ENCODE measurements at regions not wholly inside any gene's neighbourhood (a gene's known extent, or its start where the extent isn't known, plus 50 kb on each side); places are given as distances from the start of the nearest gene placed in this dataset.

DNA sequence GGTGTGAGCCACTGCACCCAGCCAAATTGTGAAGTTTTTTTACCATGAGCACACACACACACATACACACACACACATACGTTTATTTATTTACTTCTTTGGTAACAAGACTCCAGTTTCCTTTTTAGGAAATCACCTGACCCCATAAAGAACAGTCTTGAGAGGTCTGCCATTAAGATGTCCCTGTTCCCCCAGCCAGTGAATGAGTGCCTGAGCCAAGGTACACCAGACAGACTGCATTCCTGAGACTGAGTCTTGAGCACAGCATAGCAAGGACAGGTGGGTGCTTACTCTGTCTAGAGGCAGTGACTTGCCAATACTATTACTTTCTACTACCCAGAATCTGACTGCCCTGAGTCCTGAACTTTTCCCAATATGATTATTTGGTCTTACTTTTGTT, 167.2 kb upstream of the SATB2 start:
- TF ChIP-seq, protein P1, sequence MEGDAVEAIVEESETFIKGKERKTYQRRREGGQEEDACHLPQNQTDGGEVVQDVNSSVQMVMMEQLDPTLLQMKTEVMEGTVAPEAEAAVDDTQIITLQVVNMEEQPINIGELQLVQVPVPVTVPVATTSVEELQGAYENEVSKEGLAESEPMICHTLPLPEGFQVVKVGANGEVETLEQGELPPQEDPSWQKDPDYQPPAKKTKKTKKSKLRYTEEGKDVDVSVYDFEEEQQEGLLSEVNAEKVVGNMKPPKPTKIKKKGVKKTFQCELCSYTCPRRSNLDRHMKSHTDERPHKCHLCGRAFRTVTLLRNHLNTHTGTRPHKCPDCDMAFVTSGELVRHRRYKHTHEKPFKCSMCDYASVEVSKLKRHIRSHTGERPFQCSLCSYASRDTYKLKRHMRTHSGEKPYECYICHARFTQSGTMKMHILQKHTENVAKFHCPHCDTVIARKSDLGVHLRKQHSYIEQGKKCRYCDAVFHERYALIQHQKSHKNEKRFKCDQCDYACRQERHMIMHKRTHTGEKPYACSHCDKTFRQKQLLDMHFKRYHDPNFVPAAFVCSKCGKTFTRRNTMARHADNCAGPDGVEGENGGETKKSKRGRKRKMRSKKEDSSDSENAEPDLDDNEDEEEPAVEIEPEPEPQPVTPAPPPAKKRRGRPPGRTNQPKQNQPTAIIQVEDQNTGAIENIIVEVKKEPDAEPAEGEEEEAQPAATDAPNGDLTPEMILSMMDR (IDR thresholded peaks at IDR 0.05; ENCODE audit: borderline replicate concordance, extremely low read depth, low read length, poor library complexity, severe bottlenecking) = no peak
- TF ChIP-seq EZH2 (IDR thresholded peaks at IDR 0.05; ENCODE audit: borderline replicate concordance, low read depth, low read length, severe bottlenecking) = no peak
